CD4-positive, CD25-positive, alpha-beta regulatory T cell (primary cell): ENCODE measurements at regions not wholly inside any gene's neighbourhood (a gene's known extent, or its start where the extent isn't known, plus 50 kb on each side); places are given as distances from the start of the nearest gene placed in this dataset.

Source experiments
- ATAC-seq, 2 donors: fragments of 150-1000 bp; cut with Tn5 transposase; one replicate each; pipeline ENCODE4 v1.10.0; 2021; ENCODE audit warnings: low read depth in 2 of 2, moderate number of reproducible peaks in 2 of 2, moderate library complexity in 1 of 2
- DNase-seq, 3 donors: peaks; one replicate each; pipeline versions ENCODE4 v3.0.0 to v3.0.0-alpha.2; 2012 to 2022; ENCODE audit warnings: mixed read lengths in 1 of 3
- H3K27ac ChIP-seq: one replicate; pipeline ENCODE4 v1.7.0; 2013; ENCODE audit warnings: mild to moderate bottlenecking, low read length; ENCODE audit not compliant: insufficient read depth, poor library complexity, severe bottlenecking
- H3K27me3 ChIP-seq: one replicate; pipeline ENCODE4 v1.7.0; 2013; ENCODE audit warnings: low read length; ENCODE audit not compliant: control insufficient read depth, insufficient read depth
- H3K36me3 ChIP-seq: one replicate; pipeline ENCODE4 v1.7.0; 2013; ENCODE audit warnings: mild to moderate bottlenecking, low read length, moderate library complexity; ENCODE audit not compliant: control insufficient read depth, insufficient read depth
- H3K4me1 ChIP-seq: 2 replicates; pipeline ENCODE4 v1.7.0; 2013; ENCODE audit warnings: mild to moderate bottlenecking, low read length; ENCODE audit not compliant: insufficient read depth, control insufficient read depth, poor library complexity, severe bottlenecking
- H3K4me3 ChIP-seq: one replicate; pipeline ENCODE4 v1.7.0; 2013; ENCODE audit warnings: low read depth, mild to moderate bottlenecking, low read length, moderate library complexity
- H3K9me3 ChIP-seq, 2 experiments: 1 replicate in 1 of 2; 2 replicates in 1 of 2; pipeline ENCODE4 v1.7.0; 2013; ENCODE audit warnings: low read length in 2 of 2, mild to moderate bottlenecking in 1 of 2, moderate library complexity in 1 of 2; ENCODE audit not compliant: control insufficient read depth in 2 of 2
- H3K27ac Mint-ChIP-seq, 3 donors: one replicate each; pipeline ENCODE4 v1.8.0; 2020 to 2022; ENCODE audit warnings: mild to moderate bottlenecking in 3 of 3, mixed read lengths in 3 of 3, moderate library complexity in 2 of 3
- H3K27me3 Mint-ChIP-seq: one replicate; pipeline ENCODE4 v1.8.0; 2022; ENCODE audit warnings: mild to moderate bottlenecking, mixed read lengths
- H3K36me3 Mint-ChIP-seq: one replicate; pipeline ENCODE4 v1.8.0; 2020; ENCODE audit warnings: mixed read lengths
- H3K4me1 Mint-ChIP-seq, 4 donors: one replicate each; pipeline ENCODE4 v1.8.0; 2020 to 2022; ENCODE audit warnings: mixed read lengths in 4 of 4, mild to moderate bottlenecking in 1 of 4
- H3K4me3 Mint-ChIP-seq, 4 donors: one replicate each; pipeline ENCODE4 v1.8.0; 2020 to 2022; ENCODE audit warnings: mild to moderate bottlenecking in 4 of 4, mixed read lengths in 4 of 4, moderate library complexity in 3 of 4
- H3K9me3 Mint-ChIP-seq, 7 donors: one replicate each; pipeline ENCODE4 v1.8.0; 2020 to 2022; ENCODE audit warnings: mixed read lengths in 7 of 7, mild to moderate bottlenecking in 3 of 7, moderate library complexity in 2 of 7

DNA sequence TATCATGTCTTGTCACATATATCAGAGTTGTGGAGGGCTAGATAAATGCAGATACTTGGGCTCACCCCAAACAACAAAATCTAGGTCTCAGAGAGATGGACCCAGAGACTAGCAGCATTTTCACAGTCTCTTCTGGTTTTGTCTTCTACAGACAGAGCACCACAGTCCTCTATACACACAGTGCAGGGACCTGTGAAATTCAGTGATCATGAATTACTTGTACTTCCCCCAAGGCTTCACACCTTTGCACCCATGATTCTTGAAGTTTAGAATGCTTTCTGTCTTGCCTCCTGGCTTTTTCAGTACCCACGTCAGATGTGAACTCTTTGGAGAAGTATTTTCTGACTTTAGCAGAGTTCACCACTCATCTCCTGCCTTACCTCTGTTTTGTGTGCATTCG is 371.5 kb upstream of the PRR16 start:
- H3K27me3 Mint-ChIP-seq = no peaks in the 10 kb centered on the region
- no peak for ATAC-seq

DNA sequence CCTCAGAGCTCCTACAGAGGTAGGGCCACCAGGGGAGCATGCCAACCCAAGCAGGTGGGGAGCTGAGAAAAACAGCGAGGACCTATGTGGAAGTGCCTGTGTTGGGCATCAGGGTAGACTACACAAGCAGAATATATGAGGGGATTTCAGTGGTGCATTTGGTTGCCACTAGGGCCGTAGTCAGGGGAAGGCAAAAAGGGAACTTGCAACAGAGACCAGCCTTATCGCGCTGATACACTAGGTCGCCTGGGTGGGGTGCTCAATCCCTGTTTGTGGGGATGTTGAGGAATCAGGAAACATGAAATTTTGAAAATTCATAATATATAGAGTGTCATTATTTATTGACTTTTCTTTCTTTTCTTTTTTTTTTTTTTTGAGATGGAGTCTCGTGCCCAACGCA is 370.9 kb upstream of the PRR16 start:
- no peak overlapping the region for H3K4me3 ChIP-seq
- ATAC-seq = no peak

More for the DNA sequence above, 371.5 kb upstream of the PRR16 start:
- no peaks in the 10 kb centered on the region for H3K4me1 Mint-ChIP-seq
- H3K9me3 Mint-ChIP-seq = peaks cover 0 to 3% (median 0%) of the 10 kb centered on the region in 7 donors
- no peak overlapping the region for H3K27ac ChIP-seq
- no peak overlapping the region for H3K4me3 ChIP-seq
- no peaks in the 10 kb centered on the region for H3K9me3 ChIP-seq
- no peaks in the 10 kb centered on the region for H3K36me3 Mint-ChIP-seq
- H3K36me3 ChIP-seq = no peaks in the 10 kb centered on the region
- no peaks in the 10 kb centered on the region for H3K27me3 ChIP-seq
- DNase-seq = no peak
- no peaks in the 10 kb centered on the region for H3K4me1 ChIP-seq
- no peak overlapping the region for H3K27ac Mint-ChIP-seq
- H3K4me3 Mint-ChIP-seq = no peak overlapping the region

DNA sequence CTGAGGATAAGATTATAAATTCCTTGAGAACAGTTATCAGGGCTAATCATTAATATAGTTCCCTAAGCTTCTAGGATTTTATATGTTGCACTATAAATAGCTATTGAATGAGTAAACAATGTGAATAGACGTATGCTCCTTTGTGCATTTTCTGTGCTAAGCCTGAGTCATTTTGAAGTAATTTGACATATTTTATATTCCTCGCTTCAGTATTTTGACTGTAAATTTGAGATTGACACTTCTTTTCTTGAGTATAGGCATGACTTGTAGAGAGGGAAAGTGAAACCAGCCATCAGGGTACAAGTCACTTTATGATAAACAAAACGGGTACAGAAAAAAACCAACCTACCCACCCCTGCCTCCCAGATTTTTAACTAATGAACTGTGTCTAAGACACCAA is 367.7 kb upstream of the PRR16 start:
- DNase-seq (no peak), ATAC-seq (no peak)
- Mint-ChIP-seq H3K4me1 (no peaks in the 10 kb centered on the region), H3K9me3 (peaks cover 0 to 8% (median 0%) of the 10 kb centered on the region in 7 donors), H3K36me3 (no peaks in the 10 kb centered on the region), H3K27ac (no peak overlapping the region), H3K4me3 (no peak overlapping the region), H3K27me3 (peaks cover 5% of the 10 kb centered on the region)
- no peaks in the 10 kb centered on the region for H3K4me1 ChIP-seq
- H3K4me3 ChIP-seq = no peak overlapping the region
- H3K27me3 ChIP-seq = no peaks in the 10 kb centered on the region
- H3K27ac ChIP-seq = no peak overlapping the region
- no peaks in the 10 kb centered on the region for H3K36me3 ChIP-seq
- H3K9me3 ChIP-seq = no peaks in the 10 kb centered on the region

More for the DNA sequence above, 370.9 kb upstream of the PRR16 start:
- H3K36me3 ChIP-seq = no peaks in the 10 kb centered on the region
- H3K27ac ChIP-seq = no peak overlapping the region
- H3K27ac Mint-ChIP-seq = no peak overlapping the region
- H3K4me1 Mint-ChIP-seq = no peaks in the 10 kb centered on the region
- H3K9me3 Mint-ChIP-seq = peaks cover 0 to 6% (median 0%) of the 10 kb centered on the region in 7 donors
- no peaks in the 10 kb centered on the region for H3K27me3 Mint-ChIP-seq
- no peak for DNase-seq
- no peaks in the 10 kb centered on the region for H3K9me3 ChIP-seq
- no peak overlapping the region for H3K4me3 Mint-ChIP-seq
- no peaks in the 10 kb centered on the region for H3K4me1 ChIP-seq
- H3K36me3 Mint-ChIP-seq = no peaks in the 10 kb centered on the region
- no peaks in the 10 kb centered on the region for H3K27me3 ChIP-seq

DNA sequence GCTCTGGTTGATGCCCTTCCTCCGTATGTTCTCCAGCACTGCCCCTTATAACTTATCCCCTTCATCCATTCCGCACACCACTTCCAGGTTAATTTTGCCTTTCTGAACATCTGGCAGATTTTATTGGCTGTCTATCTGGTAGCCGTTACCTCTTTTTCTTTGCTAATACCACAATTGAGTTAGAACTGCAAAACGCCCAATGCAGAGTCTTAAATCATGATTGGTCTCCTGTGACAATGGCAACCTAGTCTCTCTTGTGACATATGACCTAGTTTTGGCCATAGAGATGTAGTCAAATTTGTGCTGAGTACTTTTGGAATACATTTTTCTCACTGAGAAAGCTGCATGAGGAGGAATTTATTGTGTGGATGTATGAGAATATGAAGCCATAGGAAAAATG is 365.7 kb upstream of the PRR16 start:
- H3K27ac ChIP-seq = no peak overlapping the region
- peaks cover 0 to 11% (median 2%) of the 10 kb centered on the region in 7 donors for H3K9me3 Mint-ChIP-seq
- ATAC-seq = no peak
- H3K4me1 ChIP-seq = no peaks in the 10 kb centered on the region
- peaks cover 5% of the 10 kb centered on the region for H3K27me3 Mint-ChIP-seq
- H3K4me3 ChIP-seq = no peak overlapping the region
- H3K4me1 Mint-ChIP-seq = no peaks in the 10 kb centered on the region
- no peaks in the 10 kb centered on the region for H3K36me3 ChIP-seq
- no peak for DNase-seq
- H3K4me3 Mint-ChIP-seq = no peak overlapping the region
- no peaks in the 10 kb centered on the region for H3K36me3 Mint-ChIP-seq
- H3K27me3 ChIP-seq = no peaks in the 10 kb centered on the region
- H3K9me3 ChIP-seq = no peaks in the 10 kb centered on the region
- no peak overlapping the region for H3K27ac Mint-ChIP-seq

DNA sequence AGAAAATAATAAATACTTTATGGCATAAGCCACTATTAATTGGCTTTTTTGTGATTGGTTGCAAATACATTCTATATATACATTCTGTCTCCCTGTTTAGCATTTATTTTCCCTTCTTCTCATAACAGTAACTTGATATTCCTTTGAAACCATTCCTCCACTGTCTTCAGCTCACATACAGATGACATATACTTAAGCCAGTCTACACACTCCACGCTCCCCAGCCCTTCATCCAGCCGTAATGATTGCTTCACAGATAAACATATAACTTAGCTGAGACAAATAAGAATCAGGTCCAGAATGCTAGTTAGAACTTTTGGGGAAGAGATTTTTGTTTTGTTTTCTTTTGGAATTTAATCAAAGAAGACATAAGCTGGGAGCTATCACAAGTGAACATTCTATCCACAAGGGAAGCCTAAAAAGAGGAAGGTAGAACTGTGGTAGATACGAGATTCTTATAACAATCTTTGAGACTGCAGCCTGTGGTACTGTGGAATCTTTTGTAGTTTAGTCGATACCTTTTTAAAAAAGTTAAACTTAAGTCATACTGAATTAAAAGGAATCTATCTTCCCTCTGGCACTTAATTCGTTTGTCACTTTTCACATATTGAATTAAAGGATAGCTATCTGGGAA is 365.1 kb upstream of the PRR16 start:
- H3K4me3 ChIP-seq = no peak overlapping the region
- Mint-ChIP-seq H3K4me3 (no peak overlapping the region), H3K36me3 (no peaks in the 10 kb centered on the region), H3K27me3 (peaks cover 5% of the 10 kb centered on the region), H3K4me1 (no peaks in the 10 kb centered on the region), H3K27ac (no peak overlapping the region), H3K9me3 (peaks cover 0 to 11% (median 2%) of the 10 kb centered on the region in 7 donors)
- H3K4me1 ChIP-seq = no peaks in the 10 kb centered on the region
- no peaks in the 10 kb centered on the region for H3K9me3 ChIP-seq
- H3K27ac ChIP-seq = no peak overlapping the region
- DNase-seq (no peak), ATAC-seq (no peak)
- H3K27me3 ChIP-seq = no peaks in the 10 kb centered on the region
- no peaks in the 10 kb centered on the region for H3K36me3 ChIP-seq

DNA sequence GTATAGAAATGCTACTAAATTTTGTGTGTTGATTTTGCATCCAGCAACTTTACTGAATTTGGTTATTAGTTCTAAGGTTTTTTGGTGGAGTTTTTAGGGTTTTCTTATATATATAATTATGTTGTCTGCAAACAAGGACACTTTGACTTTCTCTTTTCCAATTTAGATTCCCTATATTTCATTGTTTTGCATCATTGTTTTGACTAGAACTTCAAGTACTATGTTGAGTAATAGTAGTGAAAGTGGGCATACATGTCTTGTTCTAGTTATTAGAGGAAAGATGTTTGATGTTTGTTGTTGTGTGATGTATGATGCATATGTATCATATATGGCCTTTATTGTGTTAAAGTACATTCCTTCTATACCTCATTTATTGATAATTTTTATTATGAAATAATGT is 362.3 kb upstream of the PRR16 start:
- no peaks in the 10 kb centered on the region for H3K4me1 Mint-ChIP-seq
- Histone ChIP-seq H3K9me3 (no peaks in the 10 kb centered on the region), H3K27me3 (no peaks in the 10 kb centered on the region), H3K4me1 (no peaks in the 10 kb centered on the region), H3K36me3 (no peaks in the 10 kb centered on the region), H3K4me3 (no peak overlapping the region), H3K27ac (no peak overlapping the region)
- H3K27me3 Mint-ChIP-seq = peaks cover 5% of the 10 kb centered on the region
- DNase-seq = no peak
- H3K9me3 Mint-ChIP-seq = peaks cover 0 to 9% (median 2%) of the 10 kb centered on the region in 7 donors
- no peak for ATAC-seq
- no peak overlapping the region for H3K27ac Mint-ChIP-seq
- no peaks in the 10 kb centered on the region for H3K36me3 Mint-ChIP-seq
- H3K4me3 Mint-ChIP-seq = no peak overlapping the region

DNA sequence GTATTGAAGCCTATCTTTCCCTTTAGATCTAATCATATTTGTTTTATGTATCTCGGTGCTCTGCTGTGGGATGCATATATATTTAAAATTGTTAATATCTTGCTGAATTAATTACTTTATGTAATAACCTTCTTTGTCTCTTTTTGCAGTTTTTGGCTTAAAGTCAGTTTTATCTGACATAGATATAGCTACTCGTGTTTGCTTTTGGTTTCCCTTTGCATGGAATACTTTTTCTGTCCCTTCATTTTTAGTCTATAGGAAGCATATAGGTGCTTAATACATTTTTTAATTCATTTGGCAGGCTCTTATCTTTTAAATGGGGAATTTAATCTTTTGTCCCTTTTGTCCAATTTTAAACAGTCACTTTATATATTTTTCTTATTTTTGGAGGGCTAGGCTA is 360.6 kb upstream of the PRR16 start:
- Histone ChIP-seq H3K27me3 (no peaks in the 10 kb centered on the region), H3K9me3 (no peaks in the 10 kb centered on the region), H3K27ac (no peak overlapping the region), H3K36me3 (no peaks in the 10 kb centered on the region), H3K4me3 (no peak overlapping the region), H3K4me1 (no peaks in the 10 kb centered on the region)
- Mint-ChIP-seq H3K4me3 (no peak overlapping the region), H3K27ac (no peak overlapping the region), H3K27me3 (peaks cover 5% of the 10 kb centered on the region), H3K4me1 (no peaks in the 10 kb centered on the region), H3K36me3 (no peaks in the 10 kb centered on the region), H3K9me3 (peaks cover 0 to 8% (median 3%) of the 10 kb centered on the region in 7 donors)
- ATAC-seq (no peak), DNase-seq (no peak)

DNA sequence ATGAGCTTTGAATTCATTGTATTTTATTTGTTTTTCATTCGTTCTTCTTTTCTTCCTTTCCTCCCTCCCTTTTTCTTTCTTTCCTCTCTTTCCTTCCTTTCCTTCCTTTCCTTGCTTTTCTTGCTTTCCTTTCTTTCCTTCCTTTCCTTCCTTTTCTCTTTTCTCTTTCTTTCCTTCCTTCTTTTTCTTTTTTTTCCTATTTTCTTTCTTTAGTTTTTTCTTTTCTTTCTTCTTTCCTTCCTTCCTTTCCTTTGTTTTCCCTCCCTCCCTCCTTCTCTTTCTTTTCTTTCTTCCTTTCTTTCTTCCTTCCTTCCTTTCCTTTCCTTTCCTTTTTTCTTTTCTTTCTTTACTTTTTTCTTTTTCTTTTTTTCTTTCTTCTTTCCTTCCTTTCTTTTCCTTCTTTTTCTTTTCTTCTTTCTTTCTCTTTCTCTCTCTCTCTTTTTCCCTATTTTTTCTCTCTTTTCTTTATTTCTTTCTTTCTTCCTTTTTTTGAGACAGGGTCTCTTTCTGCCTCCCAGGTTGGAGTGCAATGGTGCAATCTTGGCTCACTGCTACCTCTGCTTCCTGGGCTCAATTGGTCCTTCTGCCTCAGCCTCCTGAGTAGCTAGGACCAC is 357.1 kb upstream of the PRR16 start:
- no peak overlapping the region for H3K4me3 ChIP-seq
- H3K4me1 Mint-ChIP-seq = no peaks in the 10 kb centered on the region
- H3K4me1 ChIP-seq = no peaks in the 10 kb centered on the region
- no peaks in the 10 kb centered on the region for H3K27me3 Mint-ChIP-seq
- no peaks in the 10 kb centered on the region for H3K36me3 ChIP-seq
- ATAC-seq = no peak
- H3K9me3 ChIP-seq = peaks cover 0 to 7% of the 10 kb centered on the region in 2 experiments
- no peak overlapping the region for H3K27ac Mint-ChIP-seq
- H3K4me3 Mint-ChIP-seq = no peak overlapping the region
- no peaks in the 10 kb centered on the region for H3K27me3 ChIP-seq
- H3K9me3 Mint-ChIP-seq = peaks cover 0 to 16% (median 4%) of the 10 kb centered on the region in 7 donors
- no peak for DNase-seq
- no peak overlapping the region for H3K27ac ChIP-seq
- no peaks in the 10 kb centered on the region for H3K36me3 Mint-ChIP-seq
